ENCODE measurements at regions not wholly inside any gene's neighbourhood (a gene's known extent, or its start where the extent isn't known, plus 50 kb on each side); places are given as distances from the start of the nearest gene placed in this dataset.
"Not testable (repeated sequence)": the region's sequence is repeated elsewhere in the genome, so short reads cannot be mapped to it uniquely, and the experiment has no call there.

GRCh38 chr14:44453433-44454171 lies 53.5 kb downstream of the FSCB start:
- no peak for DNase-seq (ENCODE audit: low read depth, low spot score)
- H3K27ac ChIP-seq (ENCODE audit: low read depth, low read length) = no peak overlapping the region
- CTCF ChIA-PET = no interaction called here
- POLR2A ChIA-PET = no interaction called here
- no peaks in the 10 kb centered on the region for H3K27me3 ChIP-seq (ENCODE audit: control insufficient read depth, insufficient read depth, low read length)
- no peak overlapping the region for H3K4me3 ChIP-seq (ENCODE audit: low read depth, low read length)
- no peak for TF ChIP-seq CTCF (IDR thresholded peaks at IDR 0.05; ENCODE audit: low read depth, low read length)
- peaks cover 6% of the 10 kb centered on the region for H3K9me3 ChIP-seq (ENCODE audit: control insufficient read depth, insufficient read depth, low read length)

GRCh38 chr14:44450232-44450631 lies 56.9 kb downstream of the FSCB start:
- H3K27ac ChIP-seq (ENCODE audit: low read depth, low read length); H3K27me3 ChIP-seq (ENCODE audit: control insufficient read depth, insufficient read depth, low read length); H3K9me3 ChIP-seq (ENCODE audit: control insufficient read depth, insufficient read depth, low read length); DNase-seq (ENCODE audit: low read depth, low spot score); CTCF ChIA-PET; POLR2A ChIA-PET; H3K4me3 ChIP-seq (ENCODE audit: low read depth, low read length): not testable (repeated sequence)

GRCh38 chr14:44449680-44450079 lies 57.4 kb downstream of the FSCB start:
- no peak for DNase-seq (ENCODE audit: low read depth, low spot score)
- Histone ChIP-seq H3K27me3 (ENCODE audit: control insufficient read depth, insufficient read depth, low read length) (no peaks in the 10 kb centered on the region), H3K4me3 (ENCODE audit: low read depth, low read length) (no peak overlapping the region), H3K9me3 (ENCODE audit: control insufficient read depth, insufficient read depth, low read length) (no peaks in the 10 kb centered on the region; the same call in 1 of the 2 replicates), H3K27ac (ENCODE audit: low read depth, low read length) (no peak overlapping the region)
- ChIA-PET CTCF (no interaction called here), POLR2A (no interaction called here)
- no peak for TF ChIP-seq CTCF (IDR thresholded peaks at IDR 0.05; ENCODE audit: low read depth, low read length)

- ChIA-PET CTCF (no interaction called here), POLR2A (no interaction called here)
- TF ChIP-seq CTCF (IDR thresholded peaks at IDR 0.05; ENCODE audit: low read depth, low read length) = no peak
- DNase-seq (ENCODE audit: low read depth, low spot score) = no peak
- Histone ChIP-seq H3K27me3 (ENCODE audit: control insufficient read depth, insufficient read depth, low read length) (no peaks in the 10 kb centered on the region), H3K4me3 (ENCODE audit: low read depth, low read length) (no peak overlapping the region), H3K9me3 (ENCODE audit: control insufficient read depth, insufficient read depth, low read length) (no peaks in the 10 kb centered on the region; the same call in none of the 2 replicates), H3K27ac (ENCODE audit: low read depth, low read length) (no peak overlapping the region)
Measured at GRCh38 chr14:44448951-44449358, 58.1 kb downstream of the FSCB start.

GRCh38 chr14:44446965-44447364 lies 60.1 kb downstream of the FSCB start:
- DNase-seq (ENCODE audit: low read depth, low spot score) = no peak
- no peak for TF ChIP-seq CTCF (IDR thresholded peaks at IDR 0.05; ENCODE audit: low read depth, low read length)
- Histone ChIP-seq H3K27ac (ENCODE audit: low read depth, low read length) (no peak overlapping the region), H3K27me3 (ENCODE audit: control insufficient read depth, insufficient read depth, low read length) (no peaks in the 10 kb centered on the region), H3K4me3 (ENCODE audit: low read depth, low read length) (no peak overlapping the region), H3K9me3 (ENCODE audit: control insufficient read depth, insufficient read depth, low read length) (no peaks in the 10 kb centered on the region; the same call in none of the 2 replicates)
- CTCF ChIA-PET = no interaction called here
- POLR2A ChIA-PET = no interaction called here

All from AG04450 (cell line).